BJ (cell line): ENCODE measurements at regions not wholly inside any gene's neighbourhood (a gene's known extent, or its start where the extent isn't known, plus 50 kb on each side); places are given as distances from the start of the nearest gene placed in this dataset.

Experiments used
- CTCF ChIA-PET: fragments of 350-600 bp; formaldehyde crosslinking; extraction: SDS; loops from one replicate; lab custom pipeline; 2021; ENCODE audit warnings: antibody characterized with exemption, inconsistent platforms; lab: Yijun Ruan, JAX
- POLR2A ChIA-PET: fragments of 300-600 bp; sonication (Branson Sonifier 250); formaldehyde crosslinking; extraction: SDS; loops from one replicate; lab custom pipeline; 2021; ENCODE audit warnings: antibody characterized with exemption; lab: Charles Lee
- DNase-seq: peaks from one replicate; pipeline ENCODE4 v3.0.0-alpha.2; 2011; ENCODE audit warnings: low read depth
- H3K27me3 ChIP-seq: 2 replicates; pipeline ENCODE4 v1.6.0; 2011; ENCODE audit warnings: low read length; ENCODE audit not compliant: control insufficient read depth, insufficient read depth
- H3K36me3 ChIP-seq: 2 replicates; pipeline ENCODE4 v1.5.1; 2011; ENCODE audit warnings: low read length; ENCODE audit not compliant: control insufficient read depth, insufficient read depth
- H3K4me3 ChIP-seq: 2 replicates; pipeline ENCODE4 v1.5.1; 2011; ENCODE audit warnings: low read depth, mild to moderate bottlenecking, control low read depth, low read length
- CTCF ChIP-seq: IDR thresholded peaks from 2 replicates; pipeline ENCODE4 v1.5.1; 2011; ENCODE audit warnings: low read depth, mild to moderate bottlenecking, control low read depth, inconsistent platforms, low read length, moderate library complexity; ENCODE audit not compliant: insufficient read depth

GRCh38 chr13:95485518-95486144 lies 66.9 kb upstream of the CLDN10 start:
- Histone ChIP-seq H3K36me3 (no peaks in the 10 kb centered on the region), H3K27me3 (no peaks in the 10 kb centered on the region; the same call in 1 of the 2 replicates), H3K4me3 (no peak overlapping the region)
- POLR2A ChIA-PET, result no interaction called here
- CTCF ChIA-PET, result interaction anchor here (1.0 to 1.4 kb wide), 3 partner anchors 8 to 348 kb away, joined by 3 to 6 read pairs (median 3); no protein-coding TSS in a partner anchor
- no peak for DNase-seq
- no peak for TF ChIP-seq CTCF

- no peak overlapping the region for H3K4me3 ChIP-seq
- H3K36me3 ChIP-seq, result no peaks in the 10 kb centered on the region
- no peak for DNase-seq
- no peak for TF ChIP-seq CTCF
- ChIA-PET POLR2A (no interaction called here), CTCF (interaction anchor here (0.6 to 2.3 kb wide), 5 partner anchors 7 to 342 kb away, joined by 3 to 6 read pairs (median 4); no protein-coding TSS in a partner anchor)
- no peaks in the 10 kb centered on the region for H3K27me3 ChIP-seq
Observed at GRCh38 chr13:95492044-95492801, 60.3 kb upstream of the CLDN10 start.

GRCh38 chr13:95494082-95494681 lies 58.3 kb upstream of the CLDN10 start:
- ChIA-PET POLR2A (no interaction called here), CTCF (interaction anchor here (0.7 to 1.8 kb wide), 5 partner anchors 9 to 340 kb away, joined by 3 to 10 read pairs (median 6); no protein-coding TSS in a partner anchor)
- TF ChIP-seq CTCF, result peak; percentile 69

GRCh38 chr13:95496485-95496884 lies 56.0 kb upstream of the CLDN10 start:
- no peak for DNase-seq
- no peaks in the 10 kb centered on the region for H3K36me3 ChIP-seq
- CTCF ChIA-PET, result interaction anchor here (0.6 to 1.2 kb wide), 3 partner anchors 17 to 484 kb away, joined by 3 to 4 read pairs (median 3); no protein-coding TSS in a partner anchor
- POLR2A ChIA-PET, result no interaction called here
- H3K27me3 ChIP-seq, result 0 out of 2 replicates have a peak, but pooled peaks cover 2% of the 10 kb centered on the region
- no peak overlapping the region for H3K4me3 ChIP-seq
- TF ChIP-seq CTCF, result no peak

More at GRCh38 chr13:95494082-95494681, 58.3 kb upstream of the CLDN10 start:
- H3K4me3 ChIP-seq, result no peak overlapping the region
- H3K27me3 ChIP-seq, result no peaks in the 10 kb centered on the region
- peak; percentile 9 for DNase-seq
- no peaks in the 10 kb centered on the region for H3K36me3 ChIP-seq
